Astrocyte of the cerebellum (primary cell): ENCODE measurements at regions not wholly inside any gene's neighbourhood (a gene's known extent, or its start where the extent isn't known, plus 50 kb on each side); places are given as distances from the start of the nearest gene placed in this dataset.

Experiments
- DNase-seq: peaks from one replicate; pipeline ENCODE4 v3.0.0-alpha.2; 2011; ENCODE audit warnings: low read depth
- H3K4me3 ChIP-seq: 2 replicates; pipeline ENCODE4 v1.5.1; 2011; ENCODE audit warnings: mild to moderate bottlenecking, low read depth, low read length, moderate library complexity
- in situ Hi-C: cut with HindIII; loops from 2 replicates; pipeline ENCODE4 v1.10.0; 2017; ENCODE audit warnings: low sequenced_read_pairs
- TF ChIP-seq, protein P1 (sequence below): IDR thresholded peaks from 2 replicates; pipeline ENCODE4 v1.5.1; 2012; ENCODE audit warnings: low read length, low read depth, moderate library complexity, mild to moderate bottlenecking; ENCODE audit errors: missing control alignments

DNA sequence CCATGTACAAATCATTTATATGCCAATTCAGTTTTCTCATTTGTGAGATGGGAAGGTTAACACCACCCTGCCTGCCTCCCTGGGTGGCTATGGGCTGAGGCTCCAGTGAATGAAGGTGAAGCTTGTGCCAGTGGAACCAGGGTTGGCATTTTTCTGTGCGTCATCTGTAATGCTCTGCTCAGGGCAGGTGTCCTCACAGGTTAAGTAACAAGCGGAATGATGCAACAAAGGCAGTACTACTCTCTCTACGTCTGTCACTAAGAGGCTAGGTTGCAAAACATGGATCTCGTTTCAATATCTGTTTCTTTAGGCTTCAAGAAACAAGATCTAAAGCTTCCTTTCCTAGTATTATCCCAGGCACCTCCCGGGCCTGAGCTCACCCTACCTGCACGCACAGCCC, 67.0 kb upstream of the ZNF648 start:
- in situ Hi-C loops: no loop called here
- no peak for DNase-seq
- TF ChIP-seq, protein P1, sequence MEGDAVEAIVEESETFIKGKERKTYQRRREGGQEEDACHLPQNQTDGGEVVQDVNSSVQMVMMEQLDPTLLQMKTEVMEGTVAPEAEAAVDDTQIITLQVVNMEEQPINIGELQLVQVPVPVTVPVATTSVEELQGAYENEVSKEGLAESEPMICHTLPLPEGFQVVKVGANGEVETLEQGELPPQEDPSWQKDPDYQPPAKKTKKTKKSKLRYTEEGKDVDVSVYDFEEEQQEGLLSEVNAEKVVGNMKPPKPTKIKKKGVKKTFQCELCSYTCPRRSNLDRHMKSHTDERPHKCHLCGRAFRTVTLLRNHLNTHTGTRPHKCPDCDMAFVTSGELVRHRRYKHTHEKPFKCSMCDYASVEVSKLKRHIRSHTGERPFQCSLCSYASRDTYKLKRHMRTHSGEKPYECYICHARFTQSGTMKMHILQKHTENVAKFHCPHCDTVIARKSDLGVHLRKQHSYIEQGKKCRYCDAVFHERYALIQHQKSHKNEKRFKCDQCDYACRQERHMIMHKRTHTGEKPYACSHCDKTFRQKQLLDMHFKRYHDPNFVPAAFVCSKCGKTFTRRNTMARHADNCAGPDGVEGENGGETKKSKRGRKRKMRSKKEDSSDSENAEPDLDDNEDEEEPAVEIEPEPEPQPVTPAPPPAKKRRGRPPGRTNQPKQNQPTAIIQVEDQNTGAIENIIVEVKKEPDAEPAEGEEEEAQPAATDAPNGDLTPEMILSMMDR: no peak
- H3K4me3 ChIP-seq: no peak overlapping the region

GRCh38 chr1:182127656-182128055, 66.1 kb upstream of the ZNF648 start:
- no peak overlapping the region for H3K4me3 ChIP-seq
- TF ChIP-seq, protein P1: no peak
- DNase-seq: no peak
- in situ Hi-C loops: no loop called here

DNA sequence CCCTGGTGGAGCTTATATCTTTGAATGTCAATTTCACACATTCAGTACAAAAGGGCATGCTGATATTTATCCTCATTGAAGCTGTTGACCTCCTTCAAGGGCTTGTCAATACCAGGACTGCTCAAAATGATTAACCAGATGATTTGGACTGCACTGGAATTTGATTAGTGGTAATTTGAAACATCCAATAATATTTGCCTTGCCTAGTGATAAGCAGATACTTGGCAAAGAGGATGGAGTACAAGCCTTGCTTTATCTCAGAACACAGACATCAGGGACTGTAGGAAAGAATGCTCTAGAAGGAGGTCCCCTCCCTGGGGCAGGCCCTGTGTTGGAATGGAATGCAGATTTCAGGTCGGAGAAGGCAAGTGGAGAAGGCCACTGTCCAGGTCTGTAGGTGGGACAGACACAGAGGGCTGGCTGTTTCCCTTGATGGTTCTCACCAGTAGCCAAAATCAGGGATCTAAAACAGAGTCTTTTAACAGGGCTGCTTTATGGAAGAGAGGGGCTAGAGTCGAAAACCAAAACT, 64.8 kb upstream of the ZNF648 start:
- in situ Hi-C loops: no loop called here

DNA sequence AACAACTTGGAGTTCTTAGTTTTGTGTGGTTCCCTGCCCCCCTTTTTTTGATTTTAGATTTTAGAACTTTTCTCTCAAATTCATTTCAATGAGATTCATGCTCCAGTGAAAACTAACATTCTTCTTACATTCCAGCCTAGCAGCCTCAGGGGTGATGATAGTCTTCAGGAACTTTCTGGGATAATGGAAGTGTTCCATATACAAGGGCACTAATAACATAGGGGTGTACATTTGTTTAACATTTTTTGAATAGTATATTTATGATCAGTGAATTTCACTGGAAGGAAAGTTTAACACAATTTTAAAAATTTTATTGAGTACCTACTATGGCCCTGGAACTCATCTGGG, 61.4 kb upstream of the ZNF648 start:
- TF ChIP-seq, protein P1: no peak
- in situ Hi-C loops: no loop called here
- H3K4me3 ChIP-seq: no peak overlapping the region
- no peak for DNase-seq

More for the DNA sequence above, 64.8 kb upstream of the ZNF648 start:
- TF ChIP-seq, protein P1: no peak
- H3K4me3 ChIP-seq: no peak overlapping the region
- no peak for DNase-seq

DNA sequence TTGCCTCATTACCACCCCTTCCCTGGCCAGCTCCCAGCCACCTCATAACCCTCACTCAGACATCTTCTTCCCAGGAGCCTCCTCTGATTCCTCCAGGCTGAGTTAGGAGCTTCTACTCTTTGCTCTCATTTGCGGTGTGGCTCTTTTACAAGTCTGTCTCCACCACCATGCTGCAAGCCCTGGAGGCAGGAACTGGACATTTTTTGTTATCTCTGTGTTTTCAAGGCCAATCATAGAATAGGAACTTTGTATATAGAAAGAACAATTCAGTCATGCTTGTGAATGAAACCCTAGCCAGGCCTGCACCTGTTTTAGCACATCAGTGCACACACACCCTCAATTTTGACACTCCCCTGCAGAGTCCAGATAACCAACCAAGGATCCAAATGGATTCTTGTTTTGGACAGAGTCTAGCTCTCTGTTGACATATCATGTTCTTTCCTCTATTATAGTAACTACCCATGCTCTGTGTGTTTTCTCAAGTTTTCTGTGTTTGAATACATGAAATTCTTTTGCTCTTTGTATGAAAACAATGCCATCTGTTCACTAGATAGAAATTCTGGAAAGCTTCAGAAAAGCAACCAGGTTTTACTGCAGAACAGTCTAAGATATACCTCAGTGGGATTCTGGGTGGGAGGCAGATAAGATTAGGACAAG, 60.9 kb upstream of the ZNF648 start:
- in situ Hi-C loops: no loop called here
- no peak for DNase-seq
- TF ChIP-seq, protein P1: no peak

GRCh38 chr1:182121787-182122186, 60.3 kb upstream of the ZNF648 start:
- no peak for DNase-seq
- no peak overlapping the region for H3K4me3 ChIP-seq
- in situ Hi-C loops: no loop called here
- TF ChIP-seq, protein P1: no peak

More for the DNA sequence above, 60.9 kb upstream of the ZNF648 start:
- no peak overlapping the region for H3K4me3 ChIP-seq
